ENCODE measurements at regions not wholly inside any gene's neighbourhood (a gene's known extent, or its start where the extent isn't known, plus 50 kb on each side); places are given as distances from the start of the nearest gene placed in this dataset.
"Not testable (repeated sequence)": the region's sequence is repeated elsewhere in the genome, so short reads cannot be mapped to it uniquely, and the experiment has no call there.

GRCh38 chr9:11686733-11687132 lies 1006.5 kb upstream of the TYRP1 start:
- TF ChIP-seq, protein P1, sequence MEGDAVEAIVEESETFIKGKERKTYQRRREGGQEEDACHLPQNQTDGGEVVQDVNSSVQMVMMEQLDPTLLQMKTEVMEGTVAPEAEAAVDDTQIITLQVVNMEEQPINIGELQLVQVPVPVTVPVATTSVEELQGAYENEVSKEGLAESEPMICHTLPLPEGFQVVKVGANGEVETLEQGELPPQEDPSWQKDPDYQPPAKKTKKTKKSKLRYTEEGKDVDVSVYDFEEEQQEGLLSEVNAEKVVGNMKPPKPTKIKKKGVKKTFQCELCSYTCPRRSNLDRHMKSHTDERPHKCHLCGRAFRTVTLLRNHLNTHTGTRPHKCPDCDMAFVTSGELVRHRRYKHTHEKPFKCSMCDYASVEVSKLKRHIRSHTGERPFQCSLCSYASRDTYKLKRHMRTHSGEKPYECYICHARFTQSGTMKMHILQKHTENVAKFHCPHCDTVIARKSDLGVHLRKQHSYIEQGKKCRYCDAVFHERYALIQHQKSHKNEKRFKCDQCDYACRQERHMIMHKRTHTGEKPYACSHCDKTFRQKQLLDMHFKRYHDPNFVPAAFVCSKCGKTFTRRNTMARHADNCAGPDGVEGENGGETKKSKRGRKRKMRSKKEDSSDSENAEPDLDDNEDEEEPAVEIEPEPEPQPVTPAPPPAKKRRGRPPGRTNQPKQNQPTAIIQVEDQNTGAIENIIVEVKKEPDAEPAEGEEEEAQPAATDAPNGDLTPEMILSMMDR (IDR thresholded peaks at IDR 0.05): no peak
- TF ChIP-seq POLR2A (IDR thresholded peaks at IDR 0.05): no peak
- H3K4me1 ChIP-seq (replicated peaks in 1 of 2): no peaks in the 10 kb centered on the region
- no peak overlapping the region for H3K4me3 ChIP-seq
- no peak for DNase-seq
- H3K27ac ChIP-seq: no peak overlapping the region
- no peaks in the 10 kb centered on the region for H3K36me3 ChIP-seq (replicated peaks in 1 of 2)
- no peaks in the 10 kb centered on the region for H3K9me3 ChIP-seq (replicated peaks in 1 of 3)
- no peaks in the 10 kb centered on the region for H3K27me3 ChIP-seq
- intact Hi-C loops (cut with DNase I): no loop called here

DNA sequence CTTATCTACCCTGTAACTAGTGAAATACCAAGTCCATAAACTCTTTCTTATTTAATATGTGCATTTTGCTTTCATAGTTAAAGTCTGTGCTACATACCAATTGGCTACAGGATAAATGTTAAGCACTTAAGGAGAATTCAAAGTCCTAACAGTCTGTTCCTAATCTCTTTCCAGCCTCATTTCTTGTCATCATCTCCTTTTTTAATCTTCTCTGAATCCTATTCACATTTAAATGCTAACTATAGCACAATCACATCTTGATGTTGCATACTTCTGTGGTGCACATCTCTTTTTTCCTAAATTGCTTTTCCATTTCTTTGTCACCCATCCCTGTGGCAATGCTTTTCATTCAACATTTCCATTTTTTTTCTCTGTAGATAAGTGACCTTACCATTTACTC lies 996.1 kb upstream of the TYRP1 start:
- H3K9me3 ChIP-seq (replicated peaks in 1 of 3): no peaks in the 10 kb centered on the region
- no peaks in the 10 kb centered on the region for H3K4me1 ChIP-seq (replicated peaks in 1 of 2)
- no peak overlapping the region for H3K27ac ChIP-seq
- TF ChIP-seq, protein P1 (IDR thresholded peaks at IDR 0.05): no peak
- TF ChIP-seq POLR2A (IDR thresholded peaks at IDR 0.05): no peak
- H3K27me3 ChIP-seq: no peaks in the 10 kb centered on the region
- H3K4me3 ChIP-seq: no peak overlapping the region
- H3K36me3 ChIP-seq (replicated peaks in 1 of 2): no peaks in the 10 kb centered on the region
- DNase-seq: no peak
- intact Hi-C loops (cut with DNase I): no loop called here

- TF ChIP-seq, protein P1 (IDR thresholded peaks at IDR 0.05): no peak
- no peak for TF ChIP-seq POLR2A (IDR thresholded peaks at IDR 0.05)
- no peak overlapping the region for H3K27ac ChIP-seq
- intact Hi-C loops (cut with DNase I): no loop called here
- no peaks in the 10 kb centered on the region for H3K9me3 ChIP-seq (replicated peaks in 1 of 3)
- no peak overlapping the region for H3K4me3 ChIP-seq
- 78 to 93% (median 83%) methylated on average over 3 of the region's 3 CpGs for WGBS, 4 donors
- no peaks in the 10 kb centered on the region for H3K4me1 ChIP-seq (replicated peaks in 1 of 2)
- H3K27me3 ChIP-seq: no peaks in the 10 kb centered on the region
- DNase-seq: no peak
- no peaks in the 10 kb centered on the region for H3K36me3 ChIP-seq (replicated peaks in 1 of 2)
These were observed 991.5 kb upstream of the TYRP1 start for GRCh38 chr9:11701706-11702105.

DNA sequence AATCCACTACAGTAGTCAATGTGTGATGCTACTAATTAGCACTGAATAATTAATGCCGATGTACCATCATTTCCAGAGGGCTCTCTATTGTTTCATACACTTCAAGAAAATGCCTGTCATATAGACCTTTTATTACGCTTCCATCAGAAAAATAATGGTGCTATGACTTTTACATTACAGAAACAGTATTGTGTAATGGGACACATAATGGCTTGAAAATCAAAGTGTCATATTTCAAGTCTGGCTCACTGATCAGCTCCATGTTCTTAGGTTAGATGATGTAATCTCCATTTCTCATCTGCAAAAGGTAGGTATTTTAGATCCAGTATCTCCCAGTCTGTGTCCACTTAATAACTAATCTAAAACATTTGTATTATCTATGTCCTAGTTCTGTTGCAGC lies 990.6 kb upstream of the TYRP1 start:
- WGBS, 4 donors: 79 to 92% (median 80%) methylated on average over 2 of the region's 2 CpGs
- Histone ChIP-seq H3K27me3 (no peaks in the 10 kb centered on the region), H3K36me3 (replicated peaks in 1 of 2) (no peaks in the 10 kb centered on the region), H3K4me1 (replicated peaks in 1 of 2) (no peaks in the 10 kb centered on the region), H3K27ac (no peak overlapping the region), H3K4me3 (no peak overlapping the region), H3K9me3 (replicated peaks in 1 of 3) (no peaks in the 10 kb centered on the region)
- TF ChIP-seq POLR2A (IDR thresholded peaks at IDR 0.05): no peak
- TF ChIP-seq, protein P1 (IDR thresholded peaks at IDR 0.05): no peak
- DNase-seq: no peak
- intact Hi-C loops (cut with DNase I): no loop called here

- H3K36me3 ChIP-seq (replicated peaks in 1 of 2); intact Hi-C loops (cut with DNase I); H3K27ac ChIP-seq; H3K9me3 ChIP-seq (replicated peaks in 1 of 3); DNase-seq; H3K4me1 ChIP-seq (replicated peaks in 1 of 2); H3K27me3 ChIP-seq; H3K4me3 ChIP-seq: not testable (repeated sequence)
- 0 to 47% (median 18%) methylated on average over 1 of the region's 1 CpG for WGBS, 4 donors
These were observed 989.0 kb upstream of the TYRP1 start for GRCh38 chr9:11704198-11704597.
